Neural progenitor cell (in vitro differentiated cells): ENCODE measurements at regions not wholly inside any gene's neighbourhood (a gene's known extent, or its start where the extent isn't known, plus 50 kb on each side); places are given as distances from the start of the nearest gene placed in this dataset.

Experiments
- CTCF ChIP-seq: fragments of 200-600 bp; sonication (generic); IDR thresholded peaks from 2 replicates; pipeline ENCODE4 v1.5.1; 2017; ENCODE audit warnings: antibody characterized with exemption, mild to moderate bottlenecking
- EZH2 ChIP-seq: fragments of 200-600 bp; sonication (generic); IDR thresholded peaks from 2 replicates; pipeline ENCODE4 v1.6.1; 2017; ENCODE audit warnings: antibody characterized with exemption, mild to moderate bottlenecking, moderate library complexity
- EZH2phosphoT487 ChIP-seq: fragments of 200-600 bp; sonication (generic); IDR thresholded peaks from 2 replicates; pipeline ENCODE4 v1.6.1; 2017; ENCODE audit warnings: antibody characterized with exemption

GRCh38 chrX:93593966-93594365, 79.4 kb downstream of the NAP1L3 start:
- TF ChIP-seq CTCF, result no peak
- TF ChIP-seq EZH2, result no peak
- TF ChIP-seq EZH2phosphoT487, result no peak
